ENCODE measurements at regions not wholly inside any gene's neighbourhood (a gene's known extent, or its start where the extent isn't known, plus 50 kb on each side); places are given as distances from the start of the nearest gene placed in this dataset.

GRCh38 chr9:38227656-38228055 lies 158.6 kb upstream of the SHB start:
- intact Hi-C loops (cut with DNase I) = no loop called here
- no peaks in the 10 kb centered on the region for H3K9me3 ChIP-seq
- no peak for TF ChIP-seq CTCF (IDR thresholded peaks at IDR 0.05)
- ATAC-seq (no peak), DNase-seq (peak in 1 of 4 donors; percentile 8)
- no peak overlapping the region for H3K4me3 ChIP-seq
- no peak overlapping the region for H3K27ac ChIP-seq
- H3K36me3 ChIP-seq = no peaks in the 10 kb centered on the region
- peaks cover 0 to 19% of the 10 kb centered on the region in 2 donors for H3K27me3 ChIP-seq
- H3K4me1 ChIP-seq = peaks cover 0 to 4% of the 10 kb centered on the region in 2 donors

- Histone ChIP-seq H3K4me3 (no peak overlapping the region), H3K27ac (no peak overlapping the region), H3K36me3 (no peaks in the 10 kb centered on the region), H3K4me1 (peaks cover 0 to 4% of the 10 kb centered on the region in 2 donors), H3K9me3 (no peaks in the 10 kb centered on the region), H3K27me3 (peaks cover 0 to 18% of the 10 kb centered on the region in 2 donors)
- ATAC-seq = peak; percentile 89
- intact Hi-C loops (cut with DNase I) = no loop called here
- no peak for TF ChIP-seq CTCF (IDR thresholded peaks at IDR 0.05)
- DNase-seq = peak in 3 of 4 donors; percentile 54 to 82 (median 72)
These were observed 158.1 kb upstream of the SHB start for GRCh38 chr9:38227061-38227540.

GRCh38 chr9:38226491-38226951 lies 157.5 kb upstream of the SHB start:
- DNase-seq = peak in 2 of 4 donors; percentile 7 to 11
- Histone ChIP-seq H3K27me3 (peaks cover 0 to 18% of the 10 kb centered on the region in 2 donors), H3K36me3 (no peaks in the 10 kb centered on the region), H3K4me3 (no peak overlapping the region), H3K4me1 (peaks cover 0 to 4% of the 10 kb centered on the region in 2 donors), H3K27ac (no peak overlapping the region), H3K9me3 (no peaks in the 10 kb centered on the region)
- peak; percentile 31 for ATAC-seq
- intact Hi-C loops (cut with DNase I) = no loop called here
- no peak for TF ChIP-seq CTCF (IDR thresholded peaks at IDR 0.05)

- H3K9me3 ChIP-seq = no peaks in the 10 kb centered on the region
- intact Hi-C loops (cut with DNase I) = no loop called here
- no peak for TF ChIP-seq CTCF (IDR thresholded peaks at IDR 0.05)
- peaks cover 0 to 4% of the 10 kb centered on the region in 2 donors for H3K4me1 ChIP-seq
- no peak for DNase-seq
- no peak for ATAC-seq
- no peaks in the 10 kb centered on the region for H3K36me3 ChIP-seq
- peaks cover 0 to 15% of the 10 kb centered on the region in 2 donors for H3K27me3 ChIP-seq
- no peak overlapping the region for H3K27ac ChIP-seq
- no peak overlapping the region for H3K4me3 ChIP-seq
These were observed 155.9 kb upstream of the SHB start for GRCh38 chr9:38224941-38225340.

GRCh38 chr9:38216572-38216971 lies 147.5 kb upstream of the SHB start:
- ATAC-seq = no peak
- no peak overlapping the region for H3K4me3 ChIP-seq
- no peaks in the 10 kb centered on the region for H3K9me3 ChIP-seq
- no peaks in the 10 kb centered on the region for H3K27me3 ChIP-seq
- H3K36me3 ChIP-seq = no peaks in the 10 kb centered on the region
- intact Hi-C loops (cut with DNase I) = no loop called here
- DNase-seq = no peak
- no peak overlapping the region for H3K27ac ChIP-seq
- no peak for TF ChIP-seq CTCF (IDR thresholded peaks at IDR 0.05)
- no peaks in the 10 kb centered on the region for H3K4me1 ChIP-seq

Measured in left lung (tissue), 4 donors.